Amygdala (tissue), 56 donors: ENCODE measurements at regions not wholly inside any gene's neighbourhood (a gene's known extent, or its start where the extent isn't known, plus 50 kb on each side); places are given as distances from the start of the nearest gene placed in this dataset.
"Not testable (repeated sequence)": the region's sequence is repeated elsewhere in the genome, so short reads cannot be mapped to it uniquely, and the experiment has no call there.

Source experiments
- DNase-seq, 56 donors: peaks; one replicate each; lab custom pipeline; 2025; lab: John Stamatoyannopoulos, UW

DNA sequence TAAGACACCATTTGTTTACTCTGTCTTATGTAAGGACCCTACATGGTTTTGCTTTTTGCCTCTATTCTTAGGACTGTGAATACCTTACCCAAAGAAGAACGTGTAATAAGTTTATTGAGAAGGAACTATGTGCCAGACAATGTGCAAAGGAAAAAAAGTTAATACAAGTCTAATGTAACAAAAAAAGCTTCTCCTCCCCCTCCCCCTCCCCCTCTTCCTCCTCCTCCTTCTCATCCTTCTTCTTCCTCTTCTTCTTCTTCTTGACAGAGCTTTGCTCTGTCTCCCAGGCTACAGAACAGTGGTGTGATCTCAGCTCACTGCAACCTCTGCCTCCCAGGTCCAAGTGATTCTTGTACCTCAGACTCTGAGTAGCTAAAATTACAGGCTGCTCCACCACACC is 50.9 kb upstream of the MITF start:
- DNase-seq = no peak

GRCh38 chr3:69687641-69688040 is 51.6 kb upstream of the MITF start:
- DNase-seq = no peak

DNA sequence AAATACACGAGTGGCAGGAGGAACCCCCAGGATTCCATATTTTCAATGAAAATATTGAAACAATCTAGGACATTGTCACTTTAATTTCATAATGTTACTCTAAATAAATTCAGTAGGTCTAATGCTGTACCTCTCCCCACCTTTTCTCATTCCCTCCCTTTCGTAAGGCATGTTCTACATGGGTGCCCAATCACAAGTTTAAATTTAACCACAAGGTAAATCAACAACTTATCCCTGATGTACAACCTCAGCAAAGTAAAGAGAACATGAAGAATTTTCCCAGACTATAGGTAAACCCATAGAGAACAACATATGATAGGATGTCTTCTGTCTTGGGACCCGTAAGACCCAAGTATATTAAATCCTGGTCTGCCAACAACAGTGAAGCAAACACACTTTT is 53.2 kb upstream of the MITF start:
- no peak for DNase-seq

- no peak for DNase-seq
Observed at GRCh38 chr3:69684309-69684961, 54.8 kb upstream of the MITF start.

GRCh38 chr3:69683082-69683806 is 56.0 kb upstream of the MITF start:
- DNase-seq = no peak

- not testable (repeated sequence) for DNase-seq
Observed at GRCh38 chr3:69677456-69677855, 61.8 kb upstream of the MITF start.

DNA sequence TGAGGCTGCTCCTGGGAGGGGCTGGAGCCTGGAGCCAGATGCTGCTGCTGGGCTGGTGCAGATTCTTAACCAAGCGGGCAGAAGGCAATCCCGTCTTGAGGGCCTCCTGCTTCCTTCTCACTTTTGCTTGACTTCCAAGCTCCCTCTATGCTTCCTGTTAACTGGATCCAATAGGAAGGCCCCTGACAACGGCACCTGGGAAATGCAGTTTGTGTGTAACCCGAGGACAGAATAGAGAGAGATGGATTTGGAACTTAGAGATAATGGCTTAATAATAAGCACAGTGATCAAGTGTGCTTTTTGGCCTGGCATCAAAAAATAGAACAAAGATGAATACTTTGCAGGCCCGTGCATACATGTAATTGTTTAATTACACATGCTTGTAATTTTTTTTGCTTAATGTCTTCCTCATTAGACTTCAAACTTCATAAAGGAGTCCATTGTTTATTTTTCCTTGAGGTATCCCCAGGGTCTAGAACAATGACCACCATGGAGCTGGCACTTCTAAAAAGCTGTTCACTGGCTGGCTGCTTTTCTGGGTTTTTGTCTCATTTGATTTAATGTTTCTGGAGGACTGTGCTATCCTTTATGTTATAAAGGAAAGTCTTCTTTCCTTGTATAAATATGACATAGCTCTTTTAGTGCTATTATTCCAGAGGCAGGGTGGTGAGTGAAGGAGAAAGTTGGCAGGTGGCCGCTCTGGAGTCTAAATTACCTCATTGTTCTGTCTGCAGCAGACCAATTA is 63.3 kb upstream of the MITF start:
- DNase-seq = peak in 9 of 56 donors; percentile 3 to 38 (median 20)

GRCh38 chr3:69674752-69675151 is 64.5 kb upstream of the MITF start:
- no peak for DNase-seq

GRCh38 chr3:69671082-69671952 is 67.9 kb upstream of the MITF start:
- peak in 18 of 56 donors; percentile 6 to 76 (median 16) for DNase-seq

DNA sequence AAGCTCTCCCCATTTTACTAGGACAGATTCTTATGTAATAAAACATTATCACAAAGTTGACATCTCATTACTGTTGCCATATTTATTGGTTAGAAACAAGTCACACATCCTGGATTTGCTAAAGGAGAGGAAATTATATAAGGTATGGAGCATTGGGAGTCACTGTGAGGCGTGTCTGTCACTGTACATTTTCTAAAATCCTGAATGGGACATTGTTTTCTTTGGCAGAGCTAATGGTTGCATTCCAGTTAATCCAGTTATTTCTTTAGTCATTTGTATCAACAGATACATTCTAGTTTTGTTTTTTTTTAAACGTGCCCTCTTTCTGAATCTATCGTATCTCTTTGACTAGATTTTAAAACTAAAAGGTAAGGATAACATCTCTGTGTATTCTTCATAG is 70.2 kb upstream of the MITF start:
- no peak for DNase-seq

DNA sequence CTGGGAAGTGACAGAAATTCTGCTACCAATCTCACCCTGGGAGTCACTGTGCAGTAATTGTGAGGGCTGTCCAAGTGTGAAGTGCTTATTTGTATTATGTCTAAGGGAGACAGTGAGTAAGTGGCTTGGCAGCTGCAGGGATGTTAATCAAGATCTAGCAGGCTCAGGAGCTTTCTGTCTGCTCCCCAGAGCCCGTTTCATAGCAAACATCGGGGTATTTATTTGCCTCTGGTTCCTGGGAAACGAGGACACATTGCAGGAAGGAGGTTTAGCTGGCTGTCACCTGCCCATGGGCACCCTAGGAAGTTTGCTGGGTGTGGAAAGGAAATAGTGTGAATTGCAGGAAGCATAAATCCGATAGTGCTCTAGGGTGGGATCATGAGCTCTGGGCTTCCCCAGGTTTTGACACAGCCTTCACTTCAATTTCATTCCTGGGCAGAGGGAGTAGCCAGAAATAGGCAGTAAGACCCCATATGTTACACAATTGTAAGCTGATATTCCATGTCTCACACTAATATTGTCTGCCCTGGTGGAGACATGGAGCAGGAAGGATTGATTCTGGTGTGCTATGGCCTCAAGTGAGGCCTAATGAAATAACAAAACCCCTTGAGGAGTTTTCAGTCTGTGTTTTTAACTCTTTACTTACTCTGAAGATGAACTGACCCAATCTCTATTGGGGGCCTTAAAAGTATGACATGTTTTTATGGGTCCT is 74.1 kb upstream of the MITF start:
- peak in 1 of 56 donors; percentile 2 for DNase-seq

- no peak for DNase-seq
Observed at GRCh38 chr3:69660631-69661030, 78.6 kb upstream of the MITF start.

DNA sequence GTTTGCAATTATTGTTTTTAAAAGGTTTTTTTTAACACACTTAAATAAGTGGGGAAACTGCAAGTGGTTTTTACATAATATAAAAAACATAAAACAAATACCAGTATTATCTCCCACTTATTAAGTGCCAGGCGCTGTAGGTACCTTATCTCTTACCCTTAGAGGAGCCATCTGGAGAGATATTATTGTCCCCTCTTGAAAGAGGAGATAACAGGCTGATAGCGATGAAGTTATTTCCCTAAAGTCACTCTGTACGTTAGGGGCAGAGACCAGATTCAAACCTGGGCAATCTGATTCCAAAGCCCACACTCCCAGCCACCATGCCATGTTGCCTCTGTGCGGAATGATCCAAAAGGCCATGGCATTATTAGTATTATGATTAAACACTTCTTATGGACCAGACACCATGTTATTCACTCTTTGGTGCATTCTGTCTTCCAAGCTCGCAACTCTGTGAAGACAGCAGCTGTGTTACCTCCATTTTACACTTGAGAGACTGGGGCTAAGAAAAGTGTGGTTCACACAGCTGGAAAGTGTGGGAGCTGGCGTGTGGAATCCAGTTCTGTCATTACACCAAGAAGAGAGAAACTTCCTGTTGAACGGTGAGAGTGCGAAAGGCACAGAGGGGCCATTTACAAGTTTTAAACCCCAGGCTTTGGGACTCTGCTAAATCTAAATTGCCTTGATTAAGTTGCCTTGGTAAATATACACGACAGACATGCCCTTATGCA is 79.9 kb upstream of the MITF start:
- DNase-seq = no peak

GRCh38 chr3:69658514-69659140 is 80.6 kb upstream of the MITF start:
- DNase-seq = no peak

GRCh38 chr3:69657030-69657429 is 82.2 kb upstream of the MITF start:
- not testable (repeated sequence) for DNase-seq

DNA sequence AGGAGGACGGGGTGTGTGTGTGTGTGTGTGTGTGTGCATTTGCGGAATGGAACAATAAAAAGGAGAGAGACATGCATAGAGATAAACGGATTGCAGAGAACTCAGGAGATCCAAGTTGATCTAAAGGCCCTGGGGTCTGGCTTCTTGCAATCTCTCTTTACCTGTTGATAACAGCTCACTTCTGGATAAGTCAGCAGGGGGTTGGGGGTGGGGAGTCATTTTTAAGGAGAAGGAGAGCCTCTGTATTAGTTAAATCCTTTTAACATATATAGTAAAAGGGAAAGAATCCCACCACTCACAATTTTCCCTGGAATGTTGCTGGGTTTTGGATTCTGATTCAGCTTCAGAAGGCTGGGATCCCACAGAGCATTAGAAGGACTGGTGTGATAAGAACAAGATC is 87.5 kb upstream of the MITF start:
- DNase-seq = no peak

- no peak for DNase-seq
Observed at GRCh38 chr3:69650066-69650419, 89.2 kb upstream of the MITF start.

DNA sequence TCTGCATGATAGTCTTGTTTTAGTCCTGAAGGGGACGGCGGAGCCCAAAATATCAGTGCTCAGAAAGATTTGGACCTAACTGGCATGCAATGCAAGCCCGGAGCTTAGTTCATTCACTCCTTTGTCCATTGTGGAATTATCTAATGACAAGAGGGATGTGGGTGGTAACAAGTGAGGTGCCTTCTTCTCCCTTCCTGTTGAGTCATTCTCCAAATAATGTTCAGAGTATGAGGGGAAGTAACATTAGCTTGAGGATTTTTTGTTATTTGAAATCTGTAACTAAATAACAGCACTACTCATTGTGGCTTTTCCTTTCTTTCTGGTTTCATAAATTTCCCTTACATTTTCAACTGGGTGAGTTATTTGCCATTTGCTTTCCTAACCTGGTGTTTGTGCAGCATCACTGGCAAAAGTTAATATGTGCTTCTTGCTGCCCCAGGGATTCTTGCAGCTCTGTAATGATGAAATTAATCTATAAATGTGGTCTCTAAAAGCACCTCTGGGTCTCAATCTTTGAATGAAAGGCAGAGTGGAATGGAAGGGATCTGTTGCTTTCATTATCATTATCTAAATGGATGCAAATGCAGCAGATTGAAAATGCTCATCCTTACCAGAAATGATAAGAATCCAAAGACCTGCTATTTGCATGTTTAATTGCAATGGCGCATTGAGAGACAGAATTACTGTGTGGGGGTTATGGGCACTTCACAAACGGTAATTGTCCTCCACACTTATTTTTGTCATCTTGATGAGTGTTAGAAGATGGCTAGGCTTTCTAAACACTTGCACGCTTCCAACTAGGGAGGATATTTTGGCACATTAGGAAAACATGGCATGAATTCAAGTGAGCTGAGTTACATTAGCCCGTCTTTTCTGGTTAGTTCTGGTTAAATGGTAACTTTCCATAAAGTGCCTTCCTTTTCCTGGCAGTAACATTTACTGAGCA is 89.9 kb upstream of the MITF start:
- no peak for DNase-seq
